ENCODE measurements at regions not wholly inside any gene's neighbourhood (a gene's known extent, or its start where the extent isn't known, plus 50 kb on each side); places are given as distances from the start of the nearest gene placed in this dataset.
"Not testable (repeated sequence)": the region's sequence is repeated elsewhere in the genome, so short reads cannot be mapped to it uniquely, and the experiment has no call there.

DNA sequence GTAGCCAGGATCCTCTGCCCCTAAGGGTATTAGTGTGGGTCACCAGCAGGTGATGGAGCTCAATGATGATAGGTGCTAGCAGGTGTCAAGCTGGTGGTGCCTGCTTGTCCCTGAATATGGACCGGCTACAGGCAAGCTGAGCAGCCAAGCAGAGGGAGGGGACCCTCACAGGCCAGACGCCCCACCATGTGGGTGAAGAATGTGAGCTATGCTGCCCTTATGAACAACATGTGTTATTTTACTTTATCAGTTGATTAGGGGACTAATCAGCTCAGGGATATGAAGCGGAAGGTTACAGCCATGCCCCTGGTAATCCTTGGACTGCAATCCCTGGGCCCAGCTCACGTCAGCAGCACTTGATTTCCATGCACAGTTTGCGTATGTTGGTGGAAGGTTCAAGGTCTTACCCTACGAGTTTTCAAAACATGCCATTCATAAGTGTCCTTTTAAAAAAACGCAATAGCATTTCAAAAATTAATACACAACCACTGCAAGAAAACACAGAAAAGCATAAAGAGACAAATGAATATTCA, 106.0 kb downstream of the CDC7 start:
- DNase-seq: no peak

DNA sequence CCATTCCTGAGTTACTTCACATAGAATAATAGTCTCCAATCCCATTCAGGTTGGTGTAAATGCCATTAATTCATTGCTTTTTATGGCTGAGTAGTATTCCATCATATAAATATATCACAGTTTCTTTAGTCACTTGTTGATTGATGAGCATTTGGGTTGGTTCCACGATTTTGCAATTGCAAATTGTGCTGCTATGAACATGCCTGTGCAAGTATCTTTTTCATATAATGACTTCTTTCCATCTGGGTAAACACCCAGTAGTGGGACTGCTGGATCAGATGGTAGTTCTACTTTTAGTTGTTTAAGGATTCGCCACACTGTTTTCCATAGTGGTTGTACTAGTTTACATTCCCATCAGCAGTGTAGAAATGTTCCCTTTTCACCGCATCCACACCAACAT, 107.0 kb downstream of the CDC7 start:
- not testable (repeated sequence) for DNase-seq

DNA sequence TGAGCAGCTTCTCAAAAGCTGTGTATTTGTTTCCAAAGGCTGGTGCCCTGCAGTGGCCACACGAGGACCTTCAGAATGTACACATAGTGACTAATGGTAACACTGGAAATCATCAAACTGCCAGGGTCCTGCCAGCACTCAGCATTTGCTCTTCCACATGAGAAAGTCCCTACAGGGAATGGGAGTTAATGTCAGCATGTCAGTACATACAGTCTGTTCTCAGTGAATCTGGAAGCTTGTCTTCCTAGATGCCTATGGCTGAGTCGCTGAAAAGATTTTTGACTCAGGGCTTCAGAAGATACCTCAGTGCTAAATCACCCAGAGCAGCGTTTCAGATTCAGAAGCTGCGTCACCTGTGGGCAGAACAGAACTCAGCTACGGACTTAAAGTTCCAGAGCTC, 108.2 kb downstream of the CDC7 start:
- no peak for DNase-seq

DNA sequence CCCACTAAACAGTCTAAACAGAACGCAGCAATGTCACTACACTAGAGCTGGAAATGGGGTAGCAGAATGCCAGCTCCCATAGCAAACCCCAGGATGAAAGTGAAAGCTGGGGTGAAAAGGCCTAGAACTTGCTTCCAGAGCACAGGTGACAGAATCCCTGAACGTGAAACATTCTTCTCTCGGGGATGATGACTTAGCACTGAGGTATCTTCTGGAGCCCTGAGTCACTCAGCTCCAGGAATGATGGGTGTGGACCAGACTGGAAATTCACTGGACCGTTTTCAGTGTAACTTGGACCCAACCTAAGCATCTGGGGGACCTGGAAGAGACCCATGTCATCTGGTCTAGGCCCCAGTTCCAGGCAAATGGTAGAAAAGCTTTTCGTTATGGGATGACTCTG, 108.9 kb downstream of the CDC7 start:
- DNase-seq: no peak

DNA sequence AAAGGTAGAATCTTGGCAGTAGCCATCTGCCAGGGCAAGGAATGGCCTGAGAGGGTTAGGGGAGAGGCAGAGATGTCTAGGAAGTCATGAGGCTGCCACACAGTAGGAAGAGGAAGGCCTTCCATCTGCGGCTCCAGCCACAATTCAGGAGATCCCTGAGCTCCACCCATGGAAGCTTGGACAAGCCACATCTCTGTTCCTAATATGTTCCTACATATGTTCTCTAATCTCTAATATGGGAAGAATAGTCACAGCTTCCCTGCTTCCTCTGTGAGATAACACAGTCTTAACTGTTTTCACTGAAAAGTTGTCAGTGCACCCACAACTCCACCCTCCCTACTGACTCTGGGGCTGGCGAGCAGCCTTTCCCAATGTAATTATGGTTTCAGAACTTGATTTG, 109.5 kb downstream of the CDC7 start:
- DNase-seq: no peak

DNA sequence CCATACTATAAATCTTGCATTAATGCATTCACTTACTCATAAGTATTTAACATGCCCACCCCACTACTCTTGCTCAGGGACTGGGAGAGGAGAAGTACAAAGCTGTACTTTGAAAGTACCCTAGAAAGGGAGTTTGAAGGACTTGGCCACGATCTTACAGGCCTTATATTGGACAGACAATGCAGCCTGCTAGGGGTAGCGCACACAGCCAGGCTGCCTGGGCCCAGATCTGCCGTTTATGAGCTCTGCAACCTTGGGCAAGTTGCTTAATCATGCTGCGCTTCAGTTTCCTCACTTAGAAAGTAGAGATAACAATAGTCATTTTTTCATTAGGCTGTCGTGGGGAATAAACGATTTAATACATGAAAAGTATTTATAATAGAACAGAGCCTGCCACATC, 110.1 kb downstream of the CDC7 start:
- DNase-seq: no peak

DNA sequence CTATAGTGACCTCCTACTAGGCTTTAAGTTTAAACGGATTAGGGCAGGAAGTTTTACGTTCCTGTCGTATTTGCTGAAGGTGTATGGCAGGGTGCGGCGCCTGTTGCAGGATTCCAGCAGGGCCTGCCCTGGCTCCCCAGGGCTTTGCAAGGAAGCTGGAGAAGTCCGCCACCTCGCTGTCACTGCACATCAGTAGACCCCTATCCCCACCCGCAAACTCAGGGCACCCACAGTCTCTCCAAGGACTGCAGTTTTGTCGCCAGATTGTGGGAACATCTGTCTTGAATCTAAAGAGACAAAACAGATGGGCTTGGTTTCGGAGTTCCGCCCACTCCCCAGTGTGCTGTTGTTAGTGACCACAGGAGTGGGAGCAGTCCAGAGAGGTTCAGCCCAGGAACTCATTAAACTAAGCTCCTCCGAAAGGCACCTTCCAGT, 110.8 kb downstream of the CDC7 start:
- DNase-seq: no peak

DNA sequence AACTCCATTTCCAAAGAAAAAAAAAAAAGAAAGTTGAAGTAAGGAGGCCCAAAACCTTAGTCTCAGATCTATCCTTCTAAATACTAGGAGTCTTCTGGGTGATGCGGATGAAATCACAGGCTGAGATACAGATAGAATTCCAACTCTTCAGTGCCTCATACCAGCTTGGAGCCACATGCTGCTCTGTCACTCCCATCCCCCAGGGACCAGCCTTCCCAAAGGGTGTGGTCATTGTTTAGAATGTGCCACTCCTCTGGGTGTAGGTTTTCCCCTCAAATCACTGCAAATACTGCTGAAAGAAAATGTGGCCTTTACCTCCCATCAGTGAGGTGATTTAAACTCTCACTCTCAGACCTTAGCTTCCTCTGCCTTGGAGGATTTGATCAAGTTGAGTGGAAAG, 112.9 kb downstream of the CDC7 start:
- no peak for DNase-seq

DNA sequence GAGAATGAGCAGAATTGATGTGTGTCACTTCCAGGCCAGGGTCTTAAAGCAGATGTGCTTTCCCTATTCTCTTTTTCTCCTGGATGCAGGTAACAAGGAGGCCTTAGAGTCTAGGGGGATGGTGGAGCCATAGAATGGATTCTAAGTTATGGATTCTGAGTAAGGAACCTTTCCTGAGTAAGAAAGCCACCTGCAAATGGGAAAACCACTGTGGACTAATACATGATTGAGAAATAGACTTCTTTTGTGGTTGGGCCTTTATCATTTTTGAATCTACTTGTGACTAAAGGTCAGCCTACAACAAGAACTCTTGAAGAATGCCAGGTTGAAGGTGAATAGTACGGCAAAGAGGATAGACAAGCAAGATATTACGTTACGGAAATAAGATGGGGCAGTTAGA, 116.1 kb downstream of the CDC7 start:
- no peak for DNase-seq

DNA sequence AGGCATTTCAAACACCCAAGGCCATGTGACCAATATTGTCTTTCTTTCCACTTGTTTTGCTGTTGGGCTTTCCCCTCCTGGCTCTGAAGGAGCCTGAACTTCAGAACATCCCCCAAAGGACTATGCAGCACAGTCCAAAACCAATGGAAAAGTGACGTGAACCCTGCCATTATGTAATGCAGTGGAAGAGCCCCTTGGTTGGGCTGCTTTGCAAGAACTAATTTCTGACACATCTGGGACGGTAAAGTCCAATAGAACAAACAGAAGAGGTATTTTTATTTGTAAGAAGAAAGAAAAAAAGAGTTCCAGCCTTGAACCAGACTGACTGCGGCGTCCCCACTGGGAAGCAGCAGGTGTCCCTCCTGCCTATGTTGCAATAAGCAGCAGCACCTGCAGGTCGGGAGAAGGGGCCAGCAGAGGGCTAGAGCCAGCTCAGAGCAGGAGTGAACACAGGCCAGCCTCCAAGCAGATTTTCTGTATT, 116.7 kb downstream of the CDC7 start:
- DNase-seq: peak; percentile 33

DNA sequence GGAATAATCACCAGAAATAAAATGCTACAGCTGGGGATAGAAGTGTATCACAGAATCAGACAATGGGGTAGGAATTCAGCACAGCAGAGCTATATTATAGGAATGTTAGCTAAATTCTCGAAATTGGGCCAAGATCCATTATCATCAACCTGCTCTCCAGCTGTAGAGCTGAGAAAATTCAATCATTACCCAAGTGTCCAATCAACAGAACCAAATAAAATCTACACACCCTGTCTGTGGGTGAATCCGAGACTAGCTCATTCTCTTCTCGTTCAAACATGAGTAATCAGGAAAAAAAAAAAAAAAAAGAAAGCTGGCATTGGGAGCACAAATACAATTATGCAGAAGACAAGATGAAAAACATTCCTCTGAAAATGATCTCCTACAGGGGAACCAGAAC, 119.2 kb downstream of the CDC7 start:
- no peak for DNase-seq

DNA sequence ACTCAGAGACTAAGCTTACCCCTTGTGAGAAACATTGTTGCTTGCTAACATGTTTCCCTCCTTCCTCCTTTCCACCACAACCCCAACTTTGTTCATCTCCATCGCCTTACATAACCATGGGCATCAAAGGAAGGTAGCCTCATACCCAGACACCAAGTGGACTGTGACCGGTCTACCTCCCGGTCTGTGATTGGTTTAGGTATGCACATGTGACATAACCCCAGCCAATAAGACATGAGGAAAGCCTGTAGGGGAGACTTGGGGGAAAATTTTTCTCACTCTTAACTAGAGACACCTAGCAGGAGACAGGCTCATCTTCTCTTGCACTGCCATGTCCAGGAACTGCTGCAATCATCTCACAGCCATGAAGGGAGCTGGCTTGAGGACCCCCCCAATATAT, 120.7 kb downstream of the CDC7 start:
- DNase-seq: no peak

DNA sequence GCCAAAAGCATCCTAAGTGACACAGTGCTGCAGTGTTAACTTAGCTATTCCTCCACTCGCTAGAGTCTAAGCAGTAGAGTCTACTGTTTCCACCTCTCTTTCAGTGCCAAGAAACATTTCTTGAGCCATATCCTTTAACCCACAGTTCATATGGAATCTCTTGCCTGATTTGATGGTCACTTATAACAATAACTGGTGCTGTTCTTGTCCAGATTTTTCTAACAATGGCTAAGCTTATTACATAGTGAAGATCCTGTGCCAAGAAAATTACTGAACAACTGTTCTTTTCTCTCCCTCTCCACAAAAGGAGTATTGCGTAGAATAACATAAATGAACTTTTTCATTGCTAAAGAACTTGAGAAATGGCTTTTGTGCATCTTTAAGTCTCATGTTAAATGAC, 121.3 kb downstream of the CDC7 start:
- peak; percentile 44 for DNase-seq

DNA sequence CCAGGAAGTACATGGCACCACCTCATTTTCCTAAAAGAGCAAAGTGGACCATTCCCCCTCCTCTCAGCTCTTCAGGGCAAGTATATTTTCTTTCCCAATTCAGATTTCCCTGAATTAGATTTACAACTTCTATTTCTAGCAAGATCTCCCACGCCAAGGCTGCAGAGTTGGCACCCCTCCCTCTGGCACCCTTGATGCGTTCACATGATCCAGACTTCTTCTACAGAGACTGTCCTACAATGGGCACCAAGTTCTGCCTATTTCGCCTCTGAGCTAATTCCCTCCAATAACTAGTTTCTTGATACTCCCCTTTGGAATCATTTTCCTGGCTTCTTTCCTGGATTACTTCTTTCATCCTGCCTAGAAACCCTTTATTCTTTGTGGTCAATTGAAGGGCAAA, 122.0 kb downstream of the CDC7 start:
- DNase-seq: no peak

DNA sequence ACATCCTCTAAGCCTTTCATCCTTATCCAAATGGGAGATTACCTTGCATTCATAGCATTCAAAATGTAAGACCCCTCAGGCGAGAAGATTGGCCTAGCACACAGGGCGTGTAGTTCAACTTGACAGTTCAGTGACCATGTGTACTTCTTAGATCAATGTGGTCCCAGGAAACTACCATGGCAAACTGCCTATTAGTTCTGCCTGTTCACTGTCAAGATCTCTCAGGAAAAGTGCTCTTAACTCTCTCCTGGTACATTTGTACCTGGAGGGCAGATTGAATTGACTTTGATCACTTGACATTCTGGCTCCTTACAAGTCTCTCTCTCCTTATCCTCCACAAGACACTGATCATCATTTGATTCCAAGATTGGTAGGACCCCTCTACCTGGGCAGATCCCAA, 122.4 kb downstream of the CDC7 start:
- DNase-seq: no peak

DNA sequence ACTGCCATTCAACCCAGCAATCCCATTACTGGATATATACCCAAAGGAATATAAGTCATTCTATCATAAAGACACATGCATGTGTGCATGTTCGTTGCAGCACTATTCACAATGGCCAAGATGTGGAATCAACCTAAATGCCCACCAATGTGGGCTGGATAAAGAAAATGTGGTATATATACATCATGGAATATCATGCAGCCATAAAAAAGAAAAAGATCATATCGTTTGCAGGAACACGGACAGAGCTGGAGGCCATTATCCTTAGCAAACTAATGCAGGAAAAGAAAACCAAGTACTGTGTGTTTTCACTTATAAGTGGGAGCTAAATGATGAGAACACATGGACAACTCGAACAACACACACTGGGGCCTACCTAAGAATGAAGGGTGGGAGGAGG, 123.7 kb downstream of the CDC7 start:
- DNase-seq: no peak
